GM20000 (cell line): ENCODE measurements at regions not wholly inside any gene's neighbourhood (a gene's known extent, or its start where the extent isn't known, plus 50 kb on each side); places are given as distances from the start of the nearest gene placed in this dataset.

ENCODE experiments used
- DNase-seq: peaks from one replicate; pipeline ENCODE4 v3.0.0; 2012; ENCODE audit warnings: low spot score
- CTCF ChIP-seq: IDR thresholded peaks from 2 replicates; pipeline ENCODE4 v1.5.1; 2012; ENCODE audit warnings: mild to moderate bottlenecking, control low read depth; ENCODE audit errors: extremely low read depth, missing control alignments

- no peak for DNase-seq
- TF ChIP-seq CTCF = no peak
These were observed 153.8 kb upstream of the ANKRD50 start for GRCh38 chr4:124866301-124866700.

GRCh38 chr4:124863040-124863545, 150.6 kb upstream of the ANKRD50 start:
- DNase-seq = no peak
- no peak for TF ChIP-seq CTCF

- DNase-seq = no peak
- no peak for TF ChIP-seq CTCF
These were observed 149.7 kb upstream of the ANKRD50 start for GRCh38 chr4:124862261-124862660.

- TF ChIP-seq CTCF = no peak
- no peak for DNase-seq
These were observed 149.2 kb upstream of the ANKRD50 start for GRCh38 chr4:124861761-124862160.

GRCh38 chr4:124854968-124855367, 142.4 kb upstream of the ANKRD50 start:
- DNase-seq = peak; percentile 7
- no peak for TF ChIP-seq CTCF

- TF ChIP-seq CTCF = no peak
- no peak for DNase-seq
These were observed 139.2 kb upstream of the ANKRD50 start for GRCh38 chr4:124851741-124852140.

GRCh38 chr4:124846306-124846705, 133.8 kb upstream of the ANKRD50 start:
- DNase-seq = no peak
- no peak for TF ChIP-seq CTCF
